22Rv1 (cell line): ENCODE measurements at regions not wholly inside any gene's neighbourhood (a gene's known extent, or its start where the extent isn't known, plus 50 kb on each side); places are given as distances from the start of the nearest gene placed in this dataset.

Source experiments
- ZFX ChIP-seq: fragments of 450-650 bp; IDR thresholded peaks from 2 replicates; pipeline ENCODE4 v1.6.1; 2017; ENCODE audit warnings: antibody characterized with exemption, borderline replicate concordance
- TF ChIP-seq, protein P1 (sequence below): fragments of 450-650 bp; IDR thresholded peaks from 2 replicates; pipeline ENCODE4 v1.5.1; 2017; ENCODE audit warnings: mild to moderate bottlenecking

DNA sequence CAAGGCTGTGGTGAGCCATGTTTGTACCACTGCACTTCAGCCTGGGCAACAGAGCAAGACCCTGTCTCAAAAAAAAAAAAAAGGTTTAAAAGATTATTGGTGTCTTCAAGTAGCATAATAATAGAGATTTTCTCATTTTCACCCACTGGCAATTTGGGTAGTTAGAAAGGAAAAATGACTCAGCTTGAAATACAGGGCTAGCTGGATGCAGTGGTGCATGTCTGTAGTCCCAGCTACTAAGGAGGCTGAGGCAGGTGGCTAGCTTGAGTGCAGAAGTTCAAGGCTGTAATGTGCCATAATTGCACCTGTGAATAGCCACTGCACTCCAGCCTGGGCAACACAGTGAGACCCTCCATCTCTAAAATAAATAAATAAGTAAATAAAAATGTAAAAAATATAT is 111.1 kb downstream of the ARRDC3 start:
- TF ChIP-seq, protein P1, sequence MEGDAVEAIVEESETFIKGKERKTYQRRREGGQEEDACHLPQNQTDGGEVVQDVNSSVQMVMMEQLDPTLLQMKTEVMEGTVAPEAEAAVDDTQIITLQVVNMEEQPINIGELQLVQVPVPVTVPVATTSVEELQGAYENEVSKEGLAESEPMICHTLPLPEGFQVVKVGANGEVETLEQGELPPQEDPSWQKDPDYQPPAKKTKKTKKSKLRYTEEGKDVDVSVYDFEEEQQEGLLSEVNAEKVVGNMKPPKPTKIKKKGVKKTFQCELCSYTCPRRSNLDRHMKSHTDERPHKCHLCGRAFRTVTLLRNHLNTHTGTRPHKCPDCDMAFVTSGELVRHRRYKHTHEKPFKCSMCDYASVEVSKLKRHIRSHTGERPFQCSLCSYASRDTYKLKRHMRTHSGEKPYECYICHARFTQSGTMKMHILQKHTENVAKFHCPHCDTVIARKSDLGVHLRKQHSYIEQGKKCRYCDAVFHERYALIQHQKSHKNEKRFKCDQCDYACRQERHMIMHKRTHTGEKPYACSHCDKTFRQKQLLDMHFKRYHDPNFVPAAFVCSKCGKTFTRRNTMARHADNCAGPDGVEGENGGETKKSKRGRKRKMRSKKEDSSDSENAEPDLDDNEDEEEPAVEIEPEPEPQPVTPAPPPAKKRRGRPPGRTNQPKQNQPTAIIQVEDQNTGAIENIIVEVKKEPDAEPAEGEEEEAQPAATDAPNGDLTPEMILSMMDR = no peak
- no peak for TF ChIP-seq ZFX
